HepG2 (cell line): ENCODE measurements at regions not wholly inside any gene's neighbourhood (a gene's known extent, or its start where the extent isn't known, plus 50 kb on each side); places are given as distances from the start of the nearest gene placed in this dataset.

ENCODE experiments used
- ATAC-seq: fragments of 200-7000 bp; cut with Tn5 transposase; 3 replicates; pipeline ENCODE4 v1.9.1; 2020; ENCODE audit warnings: mild to moderate bottlenecking, moderate library complexity
- BruUV-seq: library from RNA; stranded (reverse); fragments of 400-500 nt; replicated peaks from 2 replicates; lab custom pipeline; 2021; lab: Mats Ljungman, UMichigan
- CTCF ChIA-PET: fragments of 300-600 bp; formaldehyde crosslinking; extraction: SDS; loops from one replicate; lab custom pipeline; 2021; ENCODE audit warnings: low total read pairs, inconsistent platforms, low intra/inter-chr PET ratio; lab: Yijun Ruan, JAX
- POLR2A ChIA-PET: fragments of 350-600 bp; sonication (Branson Sonifier 250); formaldehyde crosslinking; loops from one replicate; lab custom pipeline; 2020; ENCODE audit warnings: antibody characterized with exemption, inconsistent platforms; lab: Yijun Ruan, JAX
- DNase-seq: peaks from one replicate; pipeline ENCODE4 v3.0.0-alpha.2; 2015; ENCODE audit warnings: low spot score
- FAIRE-seq: peaks from 3 replicates; lab custom pipeline; 2011; peaks lifted over from hg19 to GRCh38; lab: Jason Lieb, UNC
- H2AFZ ChIP-seq: one replicate; pipeline ENCODE4 v1.6.1; 2011; ENCODE audit warnings: low read length, inconsistent platforms
- H3K27ac ChIP-seq: fragments of 300-600 bp; 3 replicates; pipeline ENCODE4 v1.8.0; 2011; ENCODE audit warnings: mixed run types, mild to moderate bottlenecking, mixed read lengths, low read length, inconsistent platforms; ENCODE audit not compliant: insufficient read depth; ENCODE audit errors: extremely low read length
- H3K27me3 ChIP-seq, 2 experiments: fragments of 200-600 bp in 1 of 2; 2 replicates in 1 of 2; 3 replicates in 1 of 2; pipeline versions ENCODE4 v1.6.0 to v1.8.0; 2011; ENCODE audit warnings: low read length in 2 of 2, mild to moderate bottlenecking in 2 of 2, moderate library complexity in 2 of 2, inconsistent platforms in 1 of 2; ENCODE audit not compliant: insufficient read depth in 2 of 2, control insufficient read depth in 1 of 2
- H3K36me3 ChIP-seq, 2 experiments: fragments of 200-600 bp in 1 of 2; replicated peaks in 1 of 2; 2 replicates in 1 of 2; 3 replicates in 1 of 2; pipeline versions ENCODE4 v1.5.1 to v1.8.0; 2011; ENCODE audit warnings: low read length in 2 of 2, inconsistent platforms in 1 of 2; ENCODE audit not compliant: insufficient read depth in 2 of 2, control insufficient read depth in 1 of 2
- H3K4me1 ChIP-seq: 2 replicates; pipeline ENCODE4 v1.5.1; 2012; ENCODE audit warnings: low read length, inconsistent platforms; ENCODE audit not compliant: insufficient read depth
- H3K4me2 ChIP-seq: 2 replicates; pipeline ENCODE4 v1.6.0; 2011; ENCODE audit warnings: low read depth, low read length, inconsistent platforms
- H3K4me3 ChIP-seq, 3 experiments: fragments of 200-600 bp in 1 of 3; sonication (generic), shearing (Covaris generic) in 1 of 3; replicated peaks in 1 of 3; 2 replicates each; pipeline ENCODE4 v1.5.1; 2011 to 2016; ENCODE audit warnings: low read length in 3 of 3, inconsistent platforms in 2 of 3, low read depth in 2 of 3, mild to moderate bottlenecking in 2 of 3, control low read depth in 1 of 3, mixed read lengths in 1 of 3; ENCODE audit not compliant: insufficient read depth in 1 of 3
- H3K79me2 ChIP-seq: one replicate; pipeline ENCODE4 v1.6.1; 2011; ENCODE audit warnings: low read length, inconsistent platforms; ENCODE audit not compliant: insufficient read depth
- H3K9ac ChIP-seq: 2 replicates; pipeline ENCODE4 v1.6.0; 2011; ENCODE audit warnings: mild to moderate bottlenecking, low read depth, low read length, inconsistent platforms; ENCODE audit not compliant: insufficient read depth
- H3K9me3 ChIP-seq: 2 replicates; pipeline ENCODE4 v1.5.1; 2012; ENCODE audit warnings: mild to moderate bottlenecking, low read length
- H4K20me1 ChIP-seq: 2 replicates; pipeline ENCODE4 v1.6.0; 2011; ENCODE audit warnings: inconsistent platforms, mild to moderate bottlenecking, low read length, moderate library complexity; ENCODE audit not compliant: insufficient read depth
- ATM ChIP-seq: fragments of 450-650 bp; IDR thresholded peaks from 2 replicates; pipeline ENCODE4 v1.7.1; 2017; ENCODE audit warnings: mild to moderate bottlenecking, borderline replicate concordance
- FOSL1 ChIP-seq: sonication (generic); formaldehyde crosslinking; IDR thresholded peaks from 2 replicates; pipeline ENCODE4 v1.9.0; 2021; ENCODE audit warnings: missing genetic modification reagents, borderline replicate concordance
- HMG20A ChIP-seq: IDR thresholded peaks from 2 replicates; pipeline ENCODE4 v1.6.1; 2016; ENCODE audit warnings: borderline replicate concordance
- IKZF4 ChIP-seq: sonication (generic); formaldehyde crosslinking; IDR thresholded peaks from 2 replicates; pipeline ENCODE4 v1.5.1; 2020; ENCODE audit warnings: borderline replicate concordance, mild to moderate bottlenecking, low read depth, missing genetic modification reagents; ENCODE audit errors: not compliant biosample characterization
- KLF13 ChIP-seq: sonication (generic); formaldehyde crosslinking; IDR thresholded peaks from 2 replicates; pipeline ENCODE4 v1.4.0; 2020; ENCODE audit warnings: mild to moderate bottlenecking, missing genetic modification reagents
- MED8 ChIP-seq: sonication (generic); formaldehyde crosslinking; IDR thresholded peaks from 2 replicates; pipeline ENCODE4 v1.8.1; 2023; ENCODE audit warnings: mild to moderate bottlenecking, missing genetic modification reagents; ENCODE audit not compliant: insufficient replicate concordance
- RCOR2 ChIP-seq: IDR thresholded peaks from 2 replicates; pipeline ENCODE4 v1.6.1; 2016; ENCODE audit warnings: missing biosample characterization, missing genetic modification reagents
- ZBTB21 ChIP-seq: sonication (generic); formaldehyde crosslinking; IDR thresholded peaks from 2 replicates; pipeline ENCODE4 v1.4.0; 2020; ENCODE audit warnings: missing genetic modification reagents
- ZMAT3 ChIP-seq: sonication (generic); formaldehyde crosslinking; conservative IDR thresholded peaks from 2 replicates; pipeline ENCODE4 v1.7.0; 2021; ENCODE audit warnings: missing genetic modification reagents
- ZNF629 ChIP-seq: sonication (generic); formaldehyde crosslinking; conservative IDR thresholded peaks from 2 replicates; pipeline ENCODE4 v1.5.0; 2020; ENCODE audit warnings: missing genetic modification reagents
- ZNF839 ChIP-seq: sonication (generic); formaldehyde crosslinking; IDR thresholded peaks from 2 replicates; pipeline ENCODE4 v1.4.0; 2020; ENCODE audit warnings: missing genetic modification reagents, mild to moderate bottlenecking, borderline replicate concordance
- WGBS: methylation state at CpG from one replicate; pipeline ENCODE4 v1.1.6; 2017; ENCODE audit warnings: low lambda C conversion rate; 5-methylcytosine and 5-hydroxymethylcytosine counted together
- in situ Hi-C: cut with HindIII; loops from 2 replicates; pipeline ENCODE4 v1.10.0; 2017; ENCODE audit warnings: low pct_unique_long_range_greater_than_20kb; ENCODE audit not compliant: extremely low pct_ligation_motif_present
- intact Hi-C: fragments of 100-400 bp; cut with micrococcal nuclease; formaldehyde crosslinking; loops from one replicate; pipeline ENCODE4 v1.10.0; 2022; ENCODE audit not compliant: unreplicated experiment
- TF ChIP-seq, protein P1 (sequence below): IDR thresholded peaks from 2 replicates; pipeline ENCODE4 v1.6.1; 2016
- TF ChIP-seq, protein P2 (sequence below): IDR thresholded peaks from 2 replicates; pipeline ENCODE4 v1.6.1; 2018; ENCODE audit warnings: missing genetic modification reagents, mild to moderate bottlenecking, missing compliant biosample characterization
- TF ChIP-seq, protein P3 (sequence below): sonication (generic); formaldehyde crosslinking; IDR thresholded peaks from 2 replicates; pipeline ENCODE4 v1.5.0; 2020; ENCODE audit warnings: missing genetic modification reagents
- TF ChIP-seq, protein P4 (sequence below): sonication (generic); formaldehyde crosslinking; IDR thresholded peaks from 2 replicates; pipeline ENCODE4 v1.5.0; 2020; ENCODE audit warnings: mild to moderate bottlenecking, missing genetic modification reagents
- TF ChIP-seq, protein P5 (sequence below): IDR thresholded peaks from 2 replicates; pipeline ENCODE4 v1.6.1; 2016; ENCODE audit warnings: mild to moderate bottlenecking, missing biosample characterization, missing genetic modification reagents

DNA sequence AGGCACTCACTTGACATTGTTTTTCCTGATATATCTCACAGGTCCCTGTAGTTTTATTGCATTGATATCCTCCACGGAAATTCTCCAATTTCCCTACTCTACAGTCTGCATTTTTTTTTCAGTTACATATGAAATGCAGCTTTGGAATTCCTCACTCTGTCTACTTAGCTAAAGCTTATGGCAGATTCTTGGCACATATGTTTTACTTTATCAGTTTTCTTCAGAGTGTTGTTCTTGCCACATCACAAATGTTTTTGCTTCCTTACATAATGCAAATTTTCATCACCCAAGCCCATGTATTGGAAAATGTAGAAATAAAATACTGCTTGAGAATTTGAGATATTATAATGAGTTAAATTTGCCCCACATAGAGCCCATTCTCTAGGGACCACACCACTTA, 1895.1 kb downstream of the MRPL39 start:
- Histone ChIP-seq H3K4me3 (no peak overlapping the region), H3K27me3 (no peaks in the 10 kb centered on the region), H3K4me2 (no peak overlapping the region), H3K9me3 (peaks cover 69% of the 10 kb centered on the region), H3K4me1 (no peaks in the 10 kb centered on the region), H3K79me2 (no peaks in the 10 kb centered on the region), H3K9ac (no peak overlapping the region)
- FAIRE-seq (no peak), DNase-seq (no peak)
- in situ Hi-C loops (no loop called here), intact Hi-C loops (no loop called here)
- BruUV-seq = no TSS peak
- TF ChIP-seq ZNF839 (CRISPR knock-in tag) (no peak), IKZF4 (no peak), ATM (no peak), KLF13 (CRISPR knock-in tag) (no peak), RCOR2 (CRISPR knock-in tag) (no peak), ZMAT3 (CRISPR knock-in tag) (no peak)
- TF ChIP-seq, protein P1, sequence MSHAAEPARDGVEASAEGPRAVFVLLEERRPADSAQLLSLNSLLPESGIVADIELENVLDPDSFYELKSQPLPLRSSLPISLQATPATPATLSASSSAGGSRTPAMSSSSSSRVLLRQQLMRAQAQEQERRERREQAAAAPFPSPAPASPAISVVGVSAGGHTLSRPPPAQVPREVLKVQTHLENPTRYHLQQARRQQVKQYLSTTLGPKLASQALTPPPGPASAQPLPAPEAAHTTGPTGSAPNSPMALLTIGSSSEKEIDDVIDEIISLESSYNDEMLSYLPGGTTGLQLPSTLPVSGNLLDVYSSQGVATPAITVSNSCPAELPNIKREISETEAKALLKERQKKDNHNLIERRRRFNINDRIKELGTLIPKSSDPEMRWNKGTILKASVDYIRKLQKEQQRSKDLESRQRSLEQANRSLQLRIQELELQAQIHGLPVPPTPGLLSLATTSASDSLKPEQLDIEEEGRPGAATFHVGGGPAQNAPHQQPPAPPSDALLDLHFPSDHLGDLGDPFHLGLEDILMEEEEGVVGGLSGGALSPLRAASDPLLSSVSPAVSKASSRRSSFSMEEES = no peak
- TF ChIP-seq, all 625 proteins: peak for 0
- no peaks in the 10 kb centered on the region for H3K36me3 ChIP-seq
- CTCF ChIA-PET = no interaction called here
- H4K20me1 ChIP-seq = no peaks in the 10 kb centered on the region
- POLR2A ChIA-PET = no interaction called here
- H3K27ac ChIP-seq = no peak overlapping the region
- 0% methylated on average over 1 of the region's 1 CpG for WGBS
- H2AFZ ChIP-seq = no peak overlapping the region
- no peak for ATAC-seq

DNA sequence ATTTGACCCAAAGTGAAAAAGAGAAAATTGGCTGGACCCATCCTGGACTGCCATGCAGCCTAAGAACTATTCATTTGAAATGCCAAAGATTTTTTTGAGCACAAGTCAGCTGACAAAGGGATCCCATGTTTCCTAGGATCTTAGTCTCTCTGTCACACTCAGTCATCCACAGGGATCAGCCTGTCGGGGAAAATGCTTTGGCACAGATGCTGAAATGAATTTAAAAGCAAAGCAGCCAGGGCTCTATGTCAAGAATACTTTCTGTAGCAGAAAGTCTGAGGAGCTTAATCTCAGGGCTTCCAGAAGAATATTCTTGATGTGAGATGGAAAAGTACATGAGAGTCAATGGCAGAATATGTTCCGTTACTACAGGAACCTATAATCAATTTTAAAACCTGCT, 1900.8 kb downstream of the MRPL39 start:
- Histone ChIP-seq H3K4me2 (no peak overlapping the region), H3K79me2 (no peaks in the 10 kb centered on the region), H3K27me3 (no peaks in the 10 kb centered on the region), H3K9me3 (peaks cover 77% of the 10 kb centered on the region), H3K4me1 (no peaks in the 10 kb centered on the region), H3K36me3 (no peaks in the 10 kb centered on the region), H4K20me1 (no peaks in the 10 kb centered on the region), H3K27ac (no peak overlapping the region), H3K9ac (no peak overlapping the region), H3K4me3 (no peak overlapping the region), H2AFZ (no peak overlapping the region)
- in situ Hi-C loops (no loop called here), intact Hi-C loops (no loop called here)
- BruUV-seq = no TSS peak
- WGBS = 0% methylated on average over 2 of the region's 2 CpGs
- FAIRE-seq = no peak
- ChIA-PET CTCF (no interaction called here), POLR2A (no interaction called here)
- DNase-seq = no peak
- no peak for ATAC-seq
- TF ChIP-seq, protein P2, sequence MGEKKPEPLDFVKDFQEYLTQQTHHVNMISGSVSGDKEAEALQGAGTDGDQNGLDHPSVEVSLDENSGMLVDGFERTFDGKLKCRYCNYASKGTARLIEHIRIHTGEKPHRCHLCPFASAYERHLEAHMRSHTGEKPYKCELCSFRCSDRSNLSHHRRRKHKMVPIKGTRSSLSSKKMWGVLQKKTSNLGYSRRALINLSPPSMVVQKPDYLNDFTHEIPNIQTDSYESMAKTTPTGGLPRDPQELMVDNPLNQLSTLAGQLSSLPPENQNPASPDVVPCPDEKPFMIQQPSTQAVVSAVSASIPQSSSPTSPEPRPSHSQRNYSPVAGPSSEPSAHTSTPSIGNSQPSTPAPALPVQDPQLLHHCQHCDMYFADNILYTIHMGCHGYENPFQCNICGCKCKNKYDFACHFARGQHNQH (CRISPR knock-in tag) = no peak
- TF ChIP-seq ZBTB21 (CRISPR knock-in tag) (no peak), MED8 (CRISPR knock-in tag) (no peak), FOSL1 (CRISPR knock-in tag) (no peak), ZNF629 (CRISPR knock-in tag) (no peak), HMG20A (no peak)
- TF ChIP-seq, protein P3, sequence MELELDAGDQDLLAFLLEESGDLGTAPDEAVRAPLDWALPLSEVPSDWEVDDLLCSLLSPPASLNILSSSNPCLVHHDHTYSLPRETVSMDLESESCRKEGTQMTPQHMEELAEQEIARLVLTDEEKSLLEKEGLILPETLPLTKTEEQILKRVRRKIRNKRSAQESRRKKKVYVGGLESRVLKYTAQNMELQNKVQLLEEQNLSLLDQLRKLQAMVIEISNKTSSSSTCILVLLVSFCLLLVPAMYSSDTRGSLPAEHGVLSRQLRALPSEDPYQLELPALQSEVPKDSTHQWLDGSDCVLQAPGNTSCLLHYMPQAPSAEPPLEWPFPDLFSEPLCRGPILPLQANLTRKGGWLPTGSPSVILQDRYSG (CRISPR knock-in tag) = no peak
- TF ChIP-seq, protein P4, sequence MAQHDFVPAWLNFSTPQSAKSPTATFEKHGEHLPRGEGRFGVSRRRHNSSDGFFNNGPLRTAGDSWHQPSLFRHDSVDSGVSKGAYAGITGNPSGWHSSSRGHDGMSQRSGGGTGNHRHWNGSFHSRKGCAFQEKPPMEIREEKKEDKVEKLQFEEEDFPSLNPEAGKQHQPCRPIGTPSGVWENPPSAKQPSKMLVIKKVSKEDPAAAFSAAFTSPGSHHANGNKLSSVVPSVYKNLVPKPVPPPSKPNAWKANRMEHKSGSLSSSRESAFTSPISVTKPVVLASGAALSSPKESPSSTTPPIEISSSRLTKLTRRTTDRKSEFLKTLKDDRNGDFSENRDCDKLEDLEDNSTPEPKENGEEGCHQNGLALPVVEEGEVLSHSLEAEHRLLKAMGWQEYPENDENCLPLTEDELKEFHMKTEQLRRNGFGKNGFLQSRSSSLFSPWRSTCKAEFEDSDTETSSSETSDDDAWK (CRISPR knock-in tag) = no peak
- TF ChIP-seq, protein P5, sequence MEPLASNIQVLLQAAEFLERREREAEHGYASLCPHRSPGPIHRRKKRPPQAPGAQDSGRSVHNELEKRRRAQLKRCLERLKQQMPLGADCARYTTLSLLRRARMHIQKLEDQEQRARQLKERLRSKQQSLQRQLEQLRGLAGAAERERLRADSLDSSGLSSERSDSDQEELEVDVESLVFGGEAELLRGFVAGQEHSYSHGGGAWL = no peak
